GM12865 (cell line): ENCODE measurements at regions not wholly inside any gene's neighbourhood (a gene's known extent, or its start where the extent isn't known, plus 50 kb on each side); places are given as distances from the start of the nearest gene placed in this dataset.

Experiments used
- DNase-seq: peaks from one replicate; pipeline ENCODE4 v3.0.0; 2010; ENCODE audit warnings: low read depth
- H3K4me3 ChIP-seq: 2 replicates; pipeline ENCODE4 v1.5.1; 2011; ENCODE audit warnings: mild to moderate bottlenecking, low read depth, low read length, control low read depth
- CTCF ChIP-seq: IDR thresholded peaks from 2 replicates; pipeline ENCODE4 v1.5.1; 2011; ENCODE audit warnings: low read length, control low read depth, low read depth, inconsistent platforms; ENCODE audit not compliant: insufficient read depth; ENCODE audit errors: missing control alignments

DNA sequence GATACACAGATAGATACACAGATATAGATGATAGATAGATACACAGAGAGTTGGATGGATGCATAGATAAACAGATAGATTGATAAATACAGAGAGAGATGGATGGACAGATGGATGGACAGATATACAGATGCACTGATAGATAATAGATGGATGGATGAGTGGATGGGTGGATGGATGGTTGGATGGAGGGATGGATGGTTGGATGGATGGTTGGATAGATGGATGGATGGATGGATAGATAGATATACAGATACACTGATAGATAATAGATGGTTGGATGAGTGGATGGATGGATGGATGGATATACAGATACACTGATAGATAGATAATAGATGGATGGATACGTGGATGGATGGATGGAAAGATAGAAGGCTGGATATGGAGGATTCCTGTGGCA is 290.0 kb upstream of the SHH start:
- no peak overlapping the region for H3K4me3 ChIP-seq
- DNase-seq, result no peak
- no peak for TF ChIP-seq CTCF

GRCh38 chr7:156101355-156101754 is 289.1 kb upstream of the SHH start:
- no peak overlapping the region for H3K4me3 ChIP-seq
- TF ChIP-seq CTCF, result no peak
- DNase-seq, result no peak

- H3K4me3 ChIP-seq, result no peak overlapping the region
- DNase-seq, result no peak
- TF ChIP-seq CTCF, result no peak
Observed at GRCh38 chr7:156100086-156100485, 287.8 kb upstream of the SHH start.

- DNase-seq, result no peak
- no peak overlapping the region for H3K4me3 ChIP-seq
- TF ChIP-seq CTCF, result no peak
Observed at GRCh38 chr7:156099085-156099484, 286.8 kb upstream of the SHH start.

DNA sequence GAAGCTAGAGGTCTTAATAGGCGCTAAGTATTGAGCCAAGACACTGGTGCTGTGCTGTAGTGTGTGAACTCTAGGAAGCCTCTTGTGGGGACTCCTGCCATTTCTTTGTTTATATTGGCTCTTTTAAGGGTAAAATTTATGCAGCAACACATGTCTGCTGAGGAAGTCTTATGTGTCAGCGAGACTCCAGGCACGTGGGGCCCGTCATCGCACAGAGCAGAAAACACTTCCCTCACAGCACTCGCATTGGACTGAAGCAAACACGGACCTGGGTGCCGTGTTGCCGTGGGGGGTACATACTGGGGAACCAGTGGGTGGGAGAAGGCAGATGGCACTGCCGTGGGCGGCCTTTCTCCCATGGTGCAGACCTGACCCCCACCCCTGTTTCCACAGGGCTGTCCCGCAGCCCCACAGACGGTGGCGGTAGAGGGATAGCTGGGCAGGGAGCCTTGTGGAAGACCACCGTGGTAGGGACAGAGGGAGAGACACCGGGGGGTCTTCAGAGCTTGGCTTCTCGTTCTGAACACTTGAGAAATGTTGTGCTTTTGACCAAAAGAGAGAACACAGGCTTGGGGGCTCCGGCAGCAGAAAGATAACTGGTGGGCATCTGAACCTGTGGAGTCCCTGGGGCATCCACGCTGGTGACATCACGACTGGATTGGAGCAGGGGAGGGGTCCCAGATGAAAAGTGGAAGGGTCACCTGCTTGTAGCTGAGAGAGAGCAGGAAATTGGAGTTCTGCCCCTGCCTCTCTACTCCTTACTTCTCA is 284.7 kb upstream of the SHH start:
- H3K4me3 ChIP-seq, result no peak overlapping the region
- no peak for TF ChIP-seq CTCF
- DNase-seq, result no peak

DNA sequence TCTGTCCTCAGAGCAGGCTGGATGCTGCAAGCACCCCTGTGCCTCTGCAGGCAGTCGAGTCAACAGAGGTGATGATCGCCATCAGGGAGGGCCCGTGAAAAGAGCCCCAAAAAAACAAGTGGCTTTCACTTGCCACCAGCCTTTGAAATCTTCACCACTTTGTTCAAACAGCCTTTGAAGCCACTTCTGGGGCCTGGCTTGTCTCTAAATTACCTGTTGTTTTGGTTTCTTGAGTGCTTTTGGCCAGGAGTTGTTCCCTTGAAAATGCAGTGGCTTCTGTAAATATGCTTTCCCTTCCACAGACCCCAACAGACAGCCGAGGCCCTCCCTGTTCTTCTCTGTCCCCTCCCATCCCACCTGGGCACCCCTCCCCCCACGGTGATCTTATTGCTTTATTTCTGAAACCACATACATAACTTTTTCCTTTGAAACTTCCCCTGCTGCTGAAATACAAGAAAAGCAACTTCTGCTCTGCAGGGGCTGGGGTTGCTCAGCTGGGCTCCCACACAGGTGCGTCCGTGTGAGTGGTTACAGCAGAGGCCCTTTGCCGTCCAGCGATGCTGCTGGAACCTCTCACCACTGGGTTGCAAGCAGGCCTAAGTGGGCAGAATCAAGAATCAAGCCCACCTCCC is 283.8 kb upstream of the SHH start:
- no peak overlapping the region for H3K4me3 ChIP-seq
- no peak for TF ChIP-seq CTCF
- no peak for DNase-seq
